ENCODE measurements at regions not wholly inside any gene's neighbourhood (a gene's known extent, or its start where the extent isn't known, plus 50 kb on each side); places are given as distances from the start of the nearest gene placed in this dataset.
"Not testable (repeated sequence)": the region's sequence is repeated elsewhere in the genome, so short reads cannot be mapped to it uniquely, and the experiment has no call there.

DNA sequence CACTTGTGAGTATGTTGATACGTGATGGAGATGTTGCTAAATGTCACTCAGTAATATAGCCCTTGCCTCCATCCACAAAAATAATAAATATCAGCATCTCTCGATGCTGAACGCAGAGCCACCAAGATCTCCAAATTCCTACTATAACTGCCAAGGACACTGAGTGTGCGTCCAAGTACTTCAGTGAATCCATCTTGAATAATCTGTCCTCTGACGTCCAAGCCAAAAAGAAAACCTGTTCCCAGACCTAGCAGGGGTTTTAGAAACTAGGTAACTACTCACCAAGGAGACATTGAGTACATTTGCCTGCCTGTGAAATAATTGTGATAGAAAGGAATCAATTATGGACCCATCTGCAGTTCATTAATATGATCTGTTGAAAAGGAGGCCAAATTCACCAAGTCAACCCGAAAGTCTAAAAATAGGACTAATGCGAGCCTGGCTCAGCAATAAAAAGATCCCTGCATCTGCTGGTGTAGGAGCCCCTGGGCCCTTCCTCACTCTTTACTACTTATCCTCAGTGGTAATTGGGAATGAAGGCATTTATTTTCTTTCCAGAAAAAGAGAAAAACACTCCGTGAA, 226.9 kb upstream of the IRF2BP2 start:
- DNase-seq = no peak

DNA sequence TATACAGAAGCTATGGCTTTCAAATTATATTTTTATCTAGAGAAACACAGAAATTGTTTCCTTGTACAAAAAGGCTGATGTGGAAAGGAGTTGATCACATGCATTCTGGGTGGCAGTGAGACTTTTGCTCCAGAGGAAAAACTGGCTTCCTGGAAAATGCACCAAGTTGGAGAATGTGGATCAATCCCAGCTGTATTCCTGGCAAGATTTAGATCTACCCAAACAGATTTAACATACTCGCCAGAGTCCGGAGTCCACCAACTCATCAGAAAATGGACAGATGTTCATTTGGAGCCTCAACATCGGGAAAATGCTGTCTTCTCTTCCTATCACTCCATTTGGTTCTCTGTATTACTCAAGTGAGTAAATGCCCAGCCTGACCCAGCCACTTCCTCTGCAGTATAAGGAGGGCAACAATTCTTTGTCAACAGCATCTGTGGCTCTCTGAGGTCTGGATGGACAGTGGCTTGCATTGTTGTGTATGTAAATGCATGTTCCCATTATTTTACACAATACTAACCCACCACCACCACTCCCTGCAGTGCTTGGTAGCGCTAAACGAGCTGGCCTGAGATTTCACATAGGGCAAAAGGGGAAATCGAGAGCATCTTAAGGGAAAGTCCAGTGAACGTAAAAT, 226.2 kb upstream of the IRF2BP2 start:
- no peak for DNase-seq

- DNase-seq = no peak
Measured at GRCh38 chr1:234835239-234835638, 225.3 kb upstream of the IRF2BP2 start.

DNA sequence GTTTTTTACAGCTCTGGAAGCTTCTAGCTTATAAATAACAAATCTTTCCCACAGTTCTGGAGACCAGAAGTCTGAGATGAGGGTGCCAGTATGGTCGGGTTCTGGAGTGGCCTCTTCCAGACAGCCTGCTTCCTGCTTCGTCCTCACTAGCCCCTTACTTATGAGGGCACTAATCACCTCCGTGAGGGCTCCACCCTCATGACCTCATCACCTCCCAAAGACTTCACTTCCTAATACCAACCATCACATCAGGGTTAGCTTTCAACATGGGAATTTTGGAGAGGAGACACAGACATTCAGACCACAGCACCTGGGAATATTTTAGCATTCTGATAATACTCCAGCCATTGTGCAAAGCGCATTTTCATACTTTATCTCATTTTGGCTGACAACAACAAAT, 223.7 kb upstream of the IRF2BP2 start:
- DNase-seq = no peak

GRCh38 chr1:234833118-234833517, 223.1 kb upstream of the IRF2BP2 start:
- no peak for DNase-seq

DNA sequence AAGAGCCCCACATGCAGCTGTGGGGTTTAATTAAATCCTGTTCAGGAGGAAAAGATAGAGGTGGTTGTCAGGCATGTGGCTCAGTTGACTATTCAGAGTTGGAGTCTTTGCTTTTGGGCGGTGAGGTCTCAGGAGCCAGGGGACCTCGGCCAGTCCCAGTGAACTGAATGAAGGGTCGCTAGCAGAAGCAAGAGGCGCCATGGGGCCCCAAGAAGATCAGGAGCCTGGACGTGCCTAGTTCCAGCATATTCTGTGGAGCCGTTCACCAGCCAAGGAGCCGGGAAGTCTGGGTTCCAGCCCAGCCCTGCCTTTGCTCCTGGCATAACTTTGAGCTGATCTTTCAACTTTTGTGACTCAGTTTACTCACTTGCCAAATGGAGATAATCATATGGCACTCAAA, 217.7 kb upstream of the IRF2BP2 start:
- no peak for DNase-seq

DNA sequence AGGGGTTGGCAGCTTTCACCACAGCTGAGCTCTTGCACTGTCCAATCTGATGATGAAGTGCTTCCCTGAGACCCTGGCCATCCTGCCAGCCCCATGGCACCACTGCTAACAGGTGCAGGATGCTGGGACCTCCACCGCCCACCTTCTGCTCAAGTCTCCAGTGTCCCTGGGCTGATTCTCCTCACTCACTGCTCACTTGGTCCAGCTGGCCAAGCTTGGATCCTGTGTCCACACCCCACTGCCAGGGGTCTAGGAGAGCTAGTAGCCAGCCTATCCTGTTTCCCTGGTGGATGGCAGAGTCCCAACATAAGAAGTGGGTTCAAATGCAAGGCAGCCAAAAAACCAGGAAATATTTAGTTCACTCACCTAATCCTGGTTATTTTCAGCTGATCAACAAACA, 217.2 kb upstream of the IRF2BP2 start:
- no peak for DNase-seq

- no peak for DNase-seq
Measured at GRCh38 chr1:234826352-234826751, 216.4 kb upstream of the IRF2BP2 start.

- DNase-seq = no peak
Measured at GRCh38 chr1:234825498-234826165, 215.7 kb upstream of the IRF2BP2 start.

- DNase-seq = not testable (repeated sequence)
Measured at GRCh38 chr1:234824836-234825235, 214.9 kb upstream of the IRF2BP2 start.

GRCh38 chr1:234823191-234824176, 213.5 kb upstream of the IRF2BP2 start:
- no peak for DNase-seq

GRCh38 chr1:234821840-234822239, 211.9 kb upstream of the IRF2BP2 start:
- DNase-seq = no peak

DNA sequence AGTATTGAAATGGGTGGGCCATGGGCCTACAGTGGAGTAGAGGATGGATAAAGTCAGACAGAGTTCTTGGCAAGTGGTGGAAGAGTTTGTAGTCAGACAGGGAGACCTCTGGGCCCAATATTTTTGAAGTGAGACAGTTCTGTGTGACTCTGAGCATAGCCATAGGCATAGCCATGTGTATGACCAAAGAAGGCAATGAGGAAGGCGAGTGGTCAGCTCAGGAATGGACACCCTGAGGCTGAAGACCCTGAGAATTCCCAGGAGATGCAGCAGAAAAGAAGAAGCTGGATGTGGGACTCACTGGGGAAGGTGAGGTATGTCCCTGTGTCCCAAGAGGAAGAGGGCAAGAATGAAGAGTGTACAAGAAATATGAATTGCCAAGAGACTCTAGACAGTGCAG, 210.6 kb upstream of the IRF2BP2 start:
- DNase-seq = no peak

GRCh38 chr1:234819845-234820244, 209.9 kb upstream of the IRF2BP2 start:
- not testable (repeated sequence) for DNase-seq

GRCh38 chr1:234818040-234818387, 208.0 kb upstream of the IRF2BP2 start:
- not testable (repeated sequence) for DNase-seq

GRCh38 chr1:234817313-234818039, 207.5 kb upstream of the IRF2BP2 start:
- DNase-seq = not testable (repeated sequence)

GRCh38 chr1:234816864-234817263, 206.9 kb upstream of the IRF2BP2 start:
- DNase-seq = not testable (repeated sequence)

- not testable (repeated sequence) for DNase-seq
Measured at GRCh38 chr1:234816186-234816851, 206.3 kb upstream of the IRF2BP2 start.

DNA sequence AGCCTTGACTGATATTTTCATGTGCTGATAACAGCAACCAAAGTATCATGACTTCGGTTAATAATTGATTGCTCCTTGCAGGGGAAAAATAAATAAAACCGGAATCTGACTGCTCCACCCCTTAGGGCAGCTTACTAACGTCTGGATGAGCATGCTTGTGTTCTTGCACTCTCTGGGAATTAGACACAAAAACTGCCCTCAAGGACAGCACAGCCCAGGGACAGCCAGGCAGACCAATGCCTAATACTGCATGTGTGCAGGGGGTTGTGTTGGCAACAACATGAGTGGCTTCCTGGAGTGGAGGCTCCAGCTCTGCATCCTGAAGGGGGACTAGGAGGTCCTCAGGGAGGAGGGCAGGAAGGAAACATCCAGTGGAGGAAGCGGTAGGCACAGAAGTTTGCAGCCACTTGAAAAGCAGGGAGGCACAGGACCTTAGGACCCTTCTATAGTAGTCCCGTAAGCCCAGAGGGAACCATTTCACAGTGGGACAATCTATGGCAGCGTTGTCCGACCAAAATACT, 205.4 kb upstream of the IRF2BP2 start:
- DNase-seq = not testable (repeated sequence)

DNA sequence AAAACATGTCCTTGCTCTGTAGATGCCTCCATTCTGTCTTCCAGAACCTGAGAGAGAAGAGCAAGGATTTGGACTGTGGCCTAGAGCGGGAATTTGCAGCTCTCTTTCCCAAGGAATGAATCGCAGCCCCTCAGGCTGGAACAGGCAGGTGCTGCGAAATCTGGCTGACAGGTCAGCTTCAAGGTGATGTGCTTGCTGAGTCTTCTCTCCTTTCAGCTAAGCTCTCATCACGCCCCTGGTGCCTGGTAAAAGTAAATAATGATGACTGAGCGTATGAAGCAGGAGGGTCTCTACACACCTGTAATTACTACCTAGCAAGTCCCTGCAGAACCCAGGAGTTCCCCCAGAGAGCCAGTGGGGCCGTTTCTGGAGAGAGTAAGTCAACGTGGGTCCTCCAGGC, 204.3 kb upstream of the IRF2BP2 start:
- not testable (repeated sequence) for DNase-seq

DNA sequence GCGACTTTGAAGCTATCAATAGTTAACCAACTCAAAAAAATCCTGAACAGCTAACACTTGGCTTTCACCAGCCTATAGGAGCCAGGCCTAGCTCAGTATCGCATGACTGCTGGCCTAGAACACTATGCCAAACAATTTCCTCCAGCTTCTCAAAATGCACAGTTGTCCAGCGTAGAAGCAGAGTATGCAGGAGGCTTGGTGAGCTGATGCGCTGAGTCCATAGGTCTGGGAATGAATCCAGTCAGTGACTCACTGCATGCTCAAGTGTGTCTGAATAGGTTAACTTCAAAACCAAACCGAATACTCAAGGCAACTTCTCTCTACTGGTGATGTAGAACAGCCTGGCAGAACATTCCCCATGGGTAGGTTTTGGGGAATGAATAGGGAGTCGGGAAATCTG, 201.8 kb upstream of the IRF2BP2 start:
- DNase-seq = not testable (repeated sequence)

DNA sequence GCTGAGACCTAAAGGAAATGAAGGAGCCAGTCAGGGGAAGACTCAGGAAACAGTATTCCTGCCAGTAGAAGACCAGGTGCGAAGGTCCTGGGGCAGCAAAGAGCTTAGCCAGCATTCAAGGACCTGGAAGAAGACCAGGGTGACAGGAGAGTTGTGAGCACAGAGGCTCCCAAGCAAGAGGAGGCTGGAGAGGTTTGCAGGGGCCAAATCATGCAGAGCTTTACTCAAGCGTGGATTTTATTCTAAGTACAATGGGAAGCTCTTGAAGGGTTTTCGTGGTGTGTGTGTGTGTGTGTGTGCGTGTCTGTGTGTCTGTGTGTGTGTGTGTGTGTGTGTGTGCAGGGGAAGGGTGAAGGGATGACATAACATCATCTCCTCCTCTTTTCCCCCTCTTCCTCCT, 200.7 kb upstream of the IRF2BP2 start:
- not testable (repeated sequence) for DNase-seq

Data from stimulated activated CD4-positive, alpha-beta T cell treated with anti-CD3 and anti-CD28 coated beads, Interleukin-15, amount 100 ng/mL, for 24 hours (primary cell).